Colonic mucosa (tissue), 4 donors: ENCODE measurements at regions not wholly inside any gene's neighbourhood (a gene's known extent, or its start where the extent isn't known, plus 50 kb on each side); places are given as distances from the start of the nearest gene placed in this dataset.

Source experiments
- DNase-seq: peaks from one replicate; pipeline ENCODE4 v3.0.0-alpha.2; 2020
- H3K27ac ChIP-seq: fragments of 200-600 bp; one replicate; pipeline ENCODE4 v1.8.0; 2021
- H3K27me3 ChIP-seq: fragments of 200-600 bp; one replicate; pipeline ENCODE4 v1.8.0; 2021
- H3K36me3 ChIP-seq: fragments of 200-600 bp; one replicate; pipeline ENCODE4 v1.8.0; 2021
- H3K4me1 ChIP-seq: fragments of 200-600 bp; one replicate; pipeline ENCODE4 v1.8.0; 2021; ENCODE audit warnings: mild to moderate bottlenecking
- H3K4me3 ChIP-seq: fragments of 200-600 bp; one replicate; pipeline ENCODE4 v1.8.0; 2021
- H3K9ac ChIP-seq, 2 donors: one replicate each; pipeline ENCODE4 v1.7.0; 2013; ENCODE audit warnings: control low read depth in 2 of 2, low read depth in 2 of 2, low read length in 2 of 2
- H3K9me3 ChIP-seq: fragments of 200-600 bp; one replicate; pipeline ENCODE4 v1.8.0; 2021
- intact Hi-C: fragments of 100-400 bp; cut with DNase I; formaldehyde crosslinking; loops from one replicate; pipeline ENCODE4 v1.14.1; 2022
- TF ChIP-seq, protein P1 (sequence below): fragments of 200-600 bp; IDR thresholded peaks from one replicate; pipeline ENCODE4 v1.8.0; 2022; ENCODE audit warnings: antibody characterized with exemption, mild to moderate bottlenecking
- donor health status: healthy.
- donor health status: DM: no; HTN: no; CAD: no.
- donor health status: DM: no; HTN: no; CAD: no.

DNA sequence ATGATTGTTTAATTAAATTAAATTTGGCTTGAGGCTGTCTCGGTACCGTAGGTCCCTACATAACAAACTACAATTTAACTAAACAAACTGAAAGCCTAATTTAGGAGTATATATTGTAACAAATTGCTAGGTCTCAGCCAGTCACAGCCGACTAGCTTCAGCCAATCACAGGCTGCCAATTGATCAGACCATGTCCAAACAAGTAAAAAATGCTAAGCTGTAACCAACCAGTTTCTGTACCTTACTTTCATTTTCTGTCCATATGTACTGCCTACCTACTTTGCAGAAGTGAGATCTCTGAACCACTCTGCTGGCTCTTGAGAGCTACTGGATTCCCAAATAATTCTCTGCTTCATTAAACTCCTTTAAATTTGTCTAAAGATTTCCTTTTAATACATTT lies 648.0 kb upstream of the GJE1 start:
- DNase-seq = no peak
- Histone ChIP-seq H3K9ac (no peak overlapping the region), H3K27me3 (no peaks in the 10 kb centered on the region), H3K36me3 (no peaks in the 10 kb centered on the region), H3K9me3 (no peaks in the 10 kb centered on the region), H3K4me3 (no peak overlapping the region), H3K27ac (no peak overlapping the region), H3K4me1 (no peaks in the 10 kb centered on the region)
- intact Hi-C loops = no loop called here
- TF ChIP-seq, protein P1, sequence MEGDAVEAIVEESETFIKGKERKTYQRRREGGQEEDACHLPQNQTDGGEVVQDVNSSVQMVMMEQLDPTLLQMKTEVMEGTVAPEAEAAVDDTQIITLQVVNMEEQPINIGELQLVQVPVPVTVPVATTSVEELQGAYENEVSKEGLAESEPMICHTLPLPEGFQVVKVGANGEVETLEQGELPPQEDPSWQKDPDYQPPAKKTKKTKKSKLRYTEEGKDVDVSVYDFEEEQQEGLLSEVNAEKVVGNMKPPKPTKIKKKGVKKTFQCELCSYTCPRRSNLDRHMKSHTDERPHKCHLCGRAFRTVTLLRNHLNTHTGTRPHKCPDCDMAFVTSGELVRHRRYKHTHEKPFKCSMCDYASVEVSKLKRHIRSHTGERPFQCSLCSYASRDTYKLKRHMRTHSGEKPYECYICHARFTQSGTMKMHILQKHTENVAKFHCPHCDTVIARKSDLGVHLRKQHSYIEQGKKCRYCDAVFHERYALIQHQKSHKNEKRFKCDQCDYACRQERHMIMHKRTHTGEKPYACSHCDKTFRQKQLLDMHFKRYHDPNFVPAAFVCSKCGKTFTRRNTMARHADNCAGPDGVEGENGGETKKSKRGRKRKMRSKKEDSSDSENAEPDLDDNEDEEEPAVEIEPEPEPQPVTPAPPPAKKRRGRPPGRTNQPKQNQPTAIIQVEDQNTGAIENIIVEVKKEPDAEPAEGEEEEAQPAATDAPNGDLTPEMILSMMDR = no peak

DNA sequence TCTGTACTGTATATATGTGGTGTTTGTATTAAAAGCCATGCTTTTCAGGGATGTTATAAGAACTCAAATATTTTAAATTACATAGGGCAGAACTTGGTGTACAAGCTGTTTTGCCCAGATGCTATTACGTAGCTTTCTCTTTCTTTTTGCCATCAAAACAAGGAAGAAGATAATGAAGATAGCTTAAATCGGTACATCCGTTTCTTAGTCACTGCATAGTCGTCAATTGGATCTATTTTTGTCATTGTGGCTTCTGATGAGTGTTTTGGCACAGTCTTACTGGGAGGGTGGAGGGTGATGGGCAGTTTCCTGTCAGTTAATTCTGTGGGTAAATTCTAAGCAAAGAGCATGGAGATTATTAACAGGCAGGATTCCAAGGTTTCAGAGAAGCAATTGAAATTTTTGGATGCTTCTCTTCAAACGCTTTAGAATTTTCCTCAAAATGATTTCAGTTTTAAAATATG lies 649.1 kb upstream of the GJE1 start:
- no peaks in the 10 kb centered on the region for H3K36me3 ChIP-seq
- H3K4me3 ChIP-seq = no peak overlapping the region
- peak overlapping the region; percentile 37 for H3K27ac ChIP-seq
- DNase-seq = no peak
- H3K9ac ChIP-seq = no peak overlapping the region
- no peaks in the 10 kb centered on the region for H3K4me1 ChIP-seq
- intact Hi-C loops = no loop called here
- H3K9me3 ChIP-seq = no peaks in the 10 kb centered on the region
- TF ChIP-seq, protein P1 = no peak
- no peaks in the 10 kb centered on the region for H3K27me3 ChIP-seq

DNA sequence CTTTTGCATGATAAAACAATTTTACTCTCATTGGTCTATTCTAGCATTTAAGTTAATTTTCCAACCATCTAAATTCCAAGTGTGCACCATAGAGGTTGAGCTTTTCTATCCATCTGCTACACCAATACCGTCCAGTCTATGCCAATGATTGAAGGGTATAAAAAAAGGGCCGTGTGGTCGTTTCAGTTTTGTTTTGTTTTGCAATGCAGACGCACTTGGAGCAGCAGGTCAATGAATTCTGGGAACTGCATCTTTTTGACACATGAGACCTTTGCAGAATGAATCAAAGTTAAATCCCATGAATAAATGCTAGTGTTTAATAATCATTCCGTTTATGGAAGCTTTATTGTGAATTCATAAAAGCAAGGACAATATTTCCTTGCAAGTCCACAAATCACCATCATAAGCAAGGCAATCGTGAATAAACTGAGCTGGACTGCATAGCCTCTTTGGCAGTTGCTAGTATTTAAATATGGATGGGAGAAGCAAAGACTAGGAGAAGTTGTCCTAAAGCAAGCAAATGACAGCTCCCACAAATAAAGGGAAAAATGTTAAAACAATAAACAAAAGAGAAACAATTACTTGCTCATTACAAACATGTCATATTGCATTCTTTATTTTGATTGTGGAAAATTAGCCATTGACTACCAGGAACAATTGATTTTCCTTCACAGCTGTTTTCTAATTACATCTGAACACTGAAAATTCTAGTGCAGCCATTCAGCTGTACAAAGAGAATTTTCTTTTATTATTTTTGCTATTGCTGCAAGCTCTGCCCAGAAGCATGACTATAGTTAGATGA lies 649.7 kb upstream of the GJE1 start:
- H3K27ac ChIP-seq = peak overlapping the region; percentile 37
- H3K9me3 ChIP-seq = no peaks in the 10 kb centered on the region
- TF ChIP-seq, protein P1 = no peak
- no peak for DNase-seq
- H3K4me1 ChIP-seq = no peaks in the 10 kb centered on the region
- H3K27me3 ChIP-seq = no peaks in the 10 kb centered on the region
- no peaks in the 10 kb centered on the region for H3K36me3 ChIP-seq
- no peak overlapping the region for H3K9ac ChIP-seq
- H3K4me3 ChIP-seq = no peak overlapping the region
- intact Hi-C loops = no loop called here

DNA sequence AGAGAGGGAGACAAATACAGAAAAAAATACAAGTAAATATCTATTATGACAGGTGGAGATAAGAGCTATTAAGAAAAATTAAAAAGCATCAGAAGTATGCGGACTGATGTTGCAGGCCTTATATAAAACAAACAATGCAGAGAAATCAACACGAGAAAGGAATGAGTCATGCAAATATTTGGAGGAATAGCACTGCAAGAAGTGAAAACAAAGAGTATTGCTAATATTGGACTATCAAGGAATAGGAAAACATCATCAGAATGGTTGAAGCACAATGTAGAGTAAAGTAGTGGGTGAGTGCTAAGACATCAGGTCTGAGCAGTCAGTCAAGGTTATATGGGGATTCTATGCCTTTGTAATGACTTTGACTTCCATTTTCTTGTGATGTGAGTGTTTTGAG lies 657.5 kb upstream of the GJE1 start:
- Histone ChIP-seq H3K36me3 (no peaks in the 10 kb centered on the region), H3K4me3 (no peak overlapping the region), H3K9me3 (no peaks in the 10 kb centered on the region), H3K27ac (no peak overlapping the region), H3K4me1 (no peaks in the 10 kb centered on the region), H3K9ac (no peak overlapping the region), H3K27me3 (no peaks in the 10 kb centered on the region)
- intact Hi-C loops = no loop called here
- TF ChIP-seq, protein P1 = no peak
- no peak for DNase-seq

DNA sequence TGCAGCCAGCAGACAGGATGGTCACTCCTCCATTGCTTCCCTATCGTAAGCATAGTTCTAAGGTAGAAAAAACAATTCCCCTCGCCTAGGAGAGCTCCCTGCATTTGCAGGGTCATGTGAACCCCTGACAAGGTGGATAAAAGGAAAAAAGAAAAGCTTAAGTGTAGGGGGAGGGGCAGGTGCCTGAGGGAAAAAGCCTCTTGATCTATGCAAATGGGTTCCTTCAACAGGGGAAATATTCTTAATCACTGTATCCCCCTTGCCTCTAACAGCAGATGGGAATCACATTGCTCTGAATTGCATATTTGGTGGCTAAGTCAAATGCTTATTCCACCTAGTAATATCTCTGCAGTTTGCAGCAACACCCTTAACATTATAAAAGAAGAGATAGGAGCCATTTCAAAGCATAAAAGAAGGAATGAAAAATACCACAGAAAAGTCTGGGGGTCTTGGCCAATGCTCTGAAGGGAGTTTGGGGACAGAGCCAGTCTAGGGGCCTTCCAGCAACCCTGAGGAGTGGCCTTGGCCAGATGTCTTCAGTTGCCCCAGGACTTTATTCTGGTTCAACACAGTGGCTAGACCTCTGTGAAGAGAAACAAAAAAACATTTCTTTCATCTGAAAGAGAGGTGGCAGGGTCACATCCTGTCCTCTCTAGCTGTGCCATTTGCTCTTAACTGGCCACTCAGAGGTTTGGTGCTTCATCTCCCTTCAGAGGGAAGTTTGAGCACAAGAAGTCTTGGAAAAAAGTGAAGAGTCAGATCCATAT lies 660.4 kb upstream of the GJE1 start:
- no peaks in the 10 kb centered on the region for H3K4me1 ChIP-seq
- H3K36me3 ChIP-seq = no peaks in the 10 kb centered on the region
- H3K9ac ChIP-seq = no peak overlapping the region
- intact Hi-C loops = no loop called here
- H3K27me3 ChIP-seq = no peaks in the 10 kb centered on the region
- TF ChIP-seq, protein P1 = no peak
- H3K9me3 ChIP-seq = no peaks in the 10 kb centered on the region
- no peak overlapping the region for H3K27ac ChIP-seq
- DNase-seq = no peak
- H3K4me3 ChIP-seq = no peak overlapping the region
